HUES48 (cell line): ENCODE measurements at regions not wholly inside any gene's neighbourhood (a gene's known extent, or its start where the extent isn't known, plus 50 kb on each side); places are given as distances from the start of the nearest gene placed in this dataset.
"Not testable (repeated sequence)": the region's sequence is repeated elsewhere in the genome, so short reads cannot be mapped to it uniquely, and the experiment has no call there.

Experiments
- H3K27ac ChIP-seq: one replicate; pipeline ENCODE4 v1.7.0; 2013; ENCODE audit warnings: low read depth, low read length, inconsistent platforms
- H3K27me3 ChIP-seq: 2 replicates; pipeline ENCODE4 v1.6.1; 2013; ENCODE audit warnings: mild to moderate bottlenecking, low read length; ENCODE audit not compliant: control insufficient read depth, insufficient read depth
- H3K36me3 ChIP-seq: 2 replicates; pipeline ENCODE4 v1.6.1; 2013; ENCODE audit warnings: low read length; ENCODE audit not compliant: control insufficient read depth, insufficient read depth
- H3K4me1 ChIP-seq: 2 replicates; pipeline ENCODE4 v1.6.1; 2013; ENCODE audit warnings: mild to moderate bottlenecking, low read length; ENCODE audit not compliant: control insufficient read depth, insufficient read depth
- H3K4me3 ChIP-seq: 2 replicates; pipeline ENCODE4 v1.5.1; 2013; ENCODE audit warnings: mild to moderate bottlenecking, low read depth, low read length
- H3K9ac ChIP-seq: 2 replicates; pipeline ENCODE4 v1.6.1; 2013; ENCODE audit warnings: mild to moderate bottlenecking, low read depth, low read length, moderate library complexity
- H3K9me3 ChIP-seq: 2 replicates; pipeline ENCODE4 v1.6.1; 2013; ENCODE audit warnings: low read length; ENCODE audit not compliant: control insufficient read depth, insufficient read depth

- H3K4me3 ChIP-seq: no peak overlapping the region
- no peaks in the 10 kb centered on the region for H3K36me3 ChIP-seq
- no peak overlapping the region for H3K9ac ChIP-seq
- H3K27me3 ChIP-seq: no peaks in the 10 kb centered on the region
- no peak overlapping the region for H3K27ac ChIP-seq
- H3K4me1 ChIP-seq: no peaks in the 10 kb centered on the region
- H3K9me3 ChIP-seq: no peaks in the 10 kb centered on the region
Observed at GRCh38 chr22:25395915-25396314, 168.6 kb upstream of the GRK3 start.

DNA sequence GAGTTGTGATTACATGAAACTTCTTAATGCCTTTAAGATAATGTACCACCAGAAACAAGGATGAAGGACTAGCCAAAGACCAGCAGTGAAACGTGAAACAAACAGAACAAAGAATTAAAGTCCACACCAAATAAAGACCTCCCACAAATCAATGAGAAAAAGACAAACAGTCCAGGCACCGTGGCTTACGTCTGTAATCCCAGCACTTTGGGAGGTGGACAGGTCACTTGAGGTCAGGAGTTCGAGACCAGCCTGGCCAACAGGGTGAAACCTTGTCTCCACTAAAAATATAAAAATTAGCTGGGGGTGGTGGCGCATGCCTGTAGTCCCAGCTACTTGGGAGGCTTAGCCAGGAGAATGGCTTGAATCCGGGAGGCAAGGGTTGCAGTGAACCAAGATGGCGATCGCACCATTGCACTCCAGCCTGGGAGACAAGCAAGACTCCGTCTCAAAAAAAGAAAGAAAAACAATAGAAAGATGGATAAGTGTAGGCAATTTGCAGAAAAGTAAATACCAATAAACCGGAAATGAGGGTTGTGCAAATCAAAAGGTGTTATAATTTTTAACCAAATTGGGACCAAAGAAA lies 167.8 kb upstream of the GRK3 start:
- Histone ChIP-seq H3K4me3 (no peak overlapping the region), H3K27me3 (no peaks in the 10 kb centered on the region), H3K27ac (no peak overlapping the region), H3K4me1 (no peaks in the 10 kb centered on the region), H3K36me3 (no peaks in the 10 kb centered on the region), H3K9ac (no peak overlapping the region), H3K9me3 (no peaks in the 10 kb centered on the region)

DNA sequence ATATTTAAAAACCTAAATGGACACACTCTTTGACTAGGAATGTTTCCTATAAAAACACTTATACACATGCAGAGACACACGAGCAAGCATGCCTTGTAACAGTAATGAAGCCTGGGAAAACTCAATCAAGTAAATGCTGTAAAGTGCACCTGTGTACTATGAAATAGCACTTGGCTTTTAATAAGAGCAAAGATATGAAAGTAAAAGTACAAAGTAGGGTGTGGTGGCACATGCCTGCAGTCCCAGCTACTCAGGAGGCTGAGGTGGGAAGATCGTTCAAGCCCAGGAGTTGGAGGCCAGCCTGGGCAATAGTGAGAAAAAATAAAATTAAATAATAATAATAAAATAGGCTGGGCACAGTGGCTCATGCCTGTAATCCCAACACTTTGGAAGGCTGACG lies 166.9 kb upstream of the GRK3 start:
- H3K27ac ChIP-seq: no peak overlapping the region

DNA sequence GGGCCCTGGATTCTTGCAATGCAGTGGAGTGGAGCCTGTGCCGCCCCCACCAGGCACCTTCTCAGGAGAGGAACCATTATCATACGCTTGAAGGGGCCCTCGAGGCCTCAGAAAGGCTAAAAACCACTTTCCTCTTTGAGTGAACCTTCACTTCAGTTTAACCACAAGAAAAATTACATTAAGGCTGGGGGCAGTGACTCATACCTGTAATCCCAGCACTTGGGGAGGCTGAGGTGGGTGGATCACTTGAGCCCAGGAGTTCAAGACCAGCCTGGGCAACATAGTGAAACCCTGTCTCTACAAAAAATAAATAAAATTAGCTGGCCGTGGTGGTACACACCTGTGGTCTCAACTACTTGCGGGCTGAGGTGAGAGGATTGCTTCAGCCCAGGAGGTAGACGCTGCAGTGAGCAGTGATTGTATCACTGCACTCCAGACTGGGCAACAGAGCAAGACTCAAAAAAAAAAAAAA lies 165.8 kb upstream of the GRK3 start:
- H3K36me3 ChIP-seq, H3K27ac ChIP-seq, H3K4me3 ChIP-seq, H3K9ac ChIP-seq, H3K9me3 ChIP-seq, H3K27me3 ChIP-seq: not testable (repeated sequence)
- H3K4me1 ChIP-seq: peaks cover 14% of the 10 kb centered on the region

More for the DNA sequence above, 166.9 kb upstream of the GRK3 start:
- Histone ChIP-seq H3K4me1 (peaks cover 4% of the 10 kb centered on the region; the same call in 1 of the 2 replicates), H3K9ac (no peak overlapping the region), H3K27me3 (no peaks in the 10 kb centered on the region), H3K9me3 (no peaks in the 10 kb centered on the region), H3K4me3 (no peak overlapping the region), H3K36me3 (no peaks in the 10 kb centered on the region)

DNA sequence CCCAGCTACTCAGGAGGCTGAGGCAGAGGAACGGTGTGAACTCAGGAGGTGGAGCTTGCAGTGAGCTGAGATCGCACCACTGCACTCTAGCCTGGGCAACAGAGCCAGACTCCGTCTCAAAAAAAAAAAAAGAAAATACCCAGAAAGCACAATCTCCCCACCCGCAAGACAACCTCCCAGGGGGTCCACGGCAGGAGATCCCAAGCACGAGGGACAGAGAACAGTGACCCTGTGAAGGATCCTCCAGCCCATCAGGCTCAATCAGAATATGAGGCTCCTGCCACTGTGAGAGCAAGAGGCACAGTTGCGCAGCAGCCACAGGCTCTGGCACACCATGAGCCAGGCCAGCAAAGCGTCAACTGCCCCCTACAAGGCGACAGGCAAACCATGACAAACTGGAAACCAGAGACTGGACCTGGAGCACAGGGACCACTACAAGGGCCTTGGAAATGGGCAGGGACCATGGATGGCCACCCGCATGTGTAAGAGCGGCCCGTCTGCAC lies 164.8 kb upstream of the GRK3 start:
- H3K4me1 ChIP-seq: peaks cover 21% of the 10 kb centered on the region
- no peaks in the 10 kb centered on the region for H3K36me3 ChIP-seq

DNA sequence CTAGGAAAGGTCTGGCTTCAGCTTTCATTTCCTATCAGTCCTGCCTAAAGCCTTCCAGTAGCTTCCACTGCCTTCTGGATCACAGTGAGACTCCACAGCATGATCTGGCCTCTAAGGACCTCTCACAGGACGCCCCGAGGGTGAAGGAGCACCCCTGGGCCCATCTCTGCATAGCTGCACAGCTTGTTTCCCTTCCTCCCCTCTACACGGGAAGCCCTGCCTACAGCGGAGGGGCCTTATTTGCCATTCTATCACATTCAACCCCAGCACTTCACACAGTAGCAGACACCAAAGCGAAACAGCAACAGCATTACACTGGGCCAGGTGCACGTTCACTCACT lies 162.3 kb upstream of the GRK3 start:
- peaks cover 32% of the 10 kb centered on the region for H3K4me1 ChIP-seq
- no peak overlapping the region for H3K4me3 ChIP-seq
- H3K27ac ChIP-seq: no peak overlapping the region
- peaks cover 4% of the 10 kb centered on the region; the same call in 1 of the 2 replicates for H3K27me3 ChIP-seq
- H3K9me3 ChIP-seq: no peaks in the 10 kb centered on the region
- H3K9ac ChIP-seq: no peak overlapping the region
- no peaks in the 10 kb centered on the region for H3K36me3 ChIP-seq

More for the DNA sequence above, 164.8 kb upstream of the GRK3 start:
- H3K27me3 ChIP-seq: no peaks in the 10 kb centered on the region
- H3K4me3 ChIP-seq: no peak overlapping the region
- no peak overlapping the region for H3K9ac ChIP-seq
- H3K27ac ChIP-seq: no peak overlapping the region
- H3K9me3 ChIP-seq: no peaks in the 10 kb centered on the region

DNA sequence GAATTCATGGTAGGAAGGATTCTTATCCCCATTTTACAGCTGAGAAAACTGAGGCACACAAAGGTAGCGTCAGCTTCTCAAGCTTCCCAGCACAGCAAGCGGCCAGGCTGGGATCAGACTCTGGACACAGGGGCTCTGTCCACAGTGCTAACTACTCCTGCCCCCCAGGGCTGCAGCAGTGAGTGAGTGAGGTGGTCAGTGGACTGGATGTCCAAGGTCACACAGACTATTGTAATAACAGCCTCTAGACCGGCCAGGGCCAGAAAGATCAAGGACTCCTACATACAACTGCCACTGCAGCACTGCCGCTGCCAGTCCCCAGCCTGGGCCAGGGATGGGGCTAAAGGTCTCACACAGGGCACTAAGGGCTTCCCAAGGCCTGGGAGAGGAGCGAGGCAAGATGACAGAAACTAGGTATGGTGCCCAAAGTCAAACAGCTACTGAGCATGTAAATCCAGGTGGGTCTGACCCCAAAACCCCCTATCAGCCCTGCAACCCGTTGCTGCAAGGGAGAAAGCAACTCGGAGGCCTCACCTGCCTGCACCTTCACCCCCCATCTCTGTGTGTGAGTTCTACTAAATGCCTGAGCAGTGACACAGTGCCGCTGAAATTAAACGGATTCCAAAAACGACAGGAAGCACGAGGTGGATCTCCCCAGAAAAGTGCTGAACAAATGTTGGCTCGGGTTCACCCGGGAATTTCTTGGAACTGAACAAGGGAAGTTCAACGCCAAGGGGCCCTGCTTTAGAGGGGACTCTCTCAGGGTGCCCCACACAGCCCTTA lies 161.8 kb upstream of the GRK3 start:
- peaks cover 36% of the 10 kb centered on the region for H3K4me1 ChIP-seq
- H3K9me3 ChIP-seq: no peaks in the 10 kb centered on the region
- peaks cover 4% of the 10 kb centered on the region; the same call in 1 of the 2 replicates for H3K27me3 ChIP-seq
- 0 out of 2 replicates have a peak overlapping the region, but pooled peaks have one; percentile 73 for H3K4me3 ChIP-seq
- H3K9ac ChIP-seq: no peak overlapping the region
- peak overlapping the region; percentile 50 for H3K27ac ChIP-seq
- H3K36me3 ChIP-seq: no peaks in the 10 kb centered on the region

DNA sequence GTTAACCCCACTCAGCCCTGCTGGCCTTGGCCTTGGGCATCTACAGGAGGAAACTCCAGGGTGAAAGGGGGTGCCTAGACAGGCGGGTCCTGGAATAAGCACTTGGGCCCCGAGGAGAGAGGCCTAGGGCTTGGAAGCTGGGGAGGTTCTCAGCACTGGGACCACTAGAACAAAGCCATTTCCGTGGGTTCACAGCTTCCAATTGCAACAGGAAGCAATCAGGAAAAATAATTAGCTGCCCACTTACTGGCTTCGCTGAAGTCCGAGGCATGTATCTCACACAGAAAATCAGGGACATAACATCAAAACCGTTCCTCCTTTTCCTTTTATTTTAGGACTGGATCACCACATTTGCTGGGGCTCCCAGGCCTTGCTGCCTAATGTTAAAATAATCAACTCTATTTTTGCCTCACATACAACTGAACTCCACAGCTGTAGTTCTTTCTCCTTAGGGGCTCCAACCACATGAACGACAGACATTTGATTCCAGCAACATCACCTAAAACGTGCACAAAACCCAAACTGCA lies 161.1 kb upstream of the GRK3 start:
- peaks cover 4% of the 10 kb centered on the region; the same call in 1 of the 2 replicates for H3K27me3 ChIP-seq
- no peaks in the 10 kb centered on the region for H3K36me3 ChIP-seq
- no peaks in the 10 kb centered on the region for H3K9me3 ChIP-seq
- H3K9ac ChIP-seq: peak overlapping the region; percentile 56; the same call in 1 of the 2 replicates
- H3K27ac ChIP-seq: peak overlapping the region; percentile 58
- peaks cover 40% of the 10 kb centered on the region for H3K4me1 ChIP-seq
- peak overlapping the region; percentile 73 for H3K4me3 ChIP-seq

DNA sequence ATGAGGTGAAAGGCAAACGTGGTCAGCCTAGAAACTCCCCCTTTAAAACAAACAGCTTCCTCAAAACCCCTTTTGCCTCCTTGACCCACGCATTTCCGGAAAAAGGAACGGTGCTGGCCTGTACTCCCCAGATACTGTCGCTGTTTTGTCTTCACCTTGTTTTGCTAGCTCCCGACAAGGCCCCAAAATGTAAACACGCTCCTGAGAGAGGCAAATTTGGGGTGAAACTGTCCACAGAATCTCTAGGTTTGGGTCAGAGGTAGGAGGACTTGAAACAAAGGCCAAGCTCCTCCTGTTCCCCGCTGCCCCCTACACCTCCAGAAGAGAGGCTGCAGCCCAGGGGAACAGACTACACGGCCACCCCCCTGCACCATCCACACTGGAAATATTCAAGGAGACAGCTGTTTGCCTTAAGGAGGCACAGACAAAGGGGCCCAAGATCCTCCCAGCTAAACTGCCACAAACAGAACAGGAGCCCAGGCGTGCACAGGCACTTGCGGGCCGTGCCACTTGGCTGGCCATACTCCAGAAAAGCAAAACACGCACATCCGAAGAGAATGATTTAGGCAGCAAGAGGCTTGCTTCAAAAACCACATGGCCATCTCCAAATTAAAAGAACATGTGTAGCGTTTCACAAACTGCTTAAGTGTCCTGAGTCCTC lies 160.5 kb upstream of the GRK3 start:
- Histone ChIP-seq H3K9ac (peak overlapping the region; percentile 56), H3K4me1 (peaks cover 40% of the 10 kb centered on the region), H3K9me3 (no peaks in the 10 kb centered on the region), H3K4me3 (peak overlapping the region; percentile 73), H3K27me3 (peaks cover 4% of the 10 kb centered on the region; the same call in 1 of the 2 replicates), H3K27ac (peak overlapping the region; percentile 58), H3K36me3 (no peaks in the 10 kb centered on the region)

- H3K9me3 ChIP-seq: no peaks in the 10 kb centered on the region
- no peaks in the 10 kb centered on the region for H3K36me3 ChIP-seq
- no peak overlapping the region for H3K27ac ChIP-seq
- H3K4me3 ChIP-seq: peak overlapping the region; percentile 73
- peaks cover 40% of the 10 kb centered on the region for H3K4me1 ChIP-seq
- H3K9ac ChIP-seq: peak overlapping the region; percentile 56; the same call in 1 of the 2 replicates
- H3K27me3 ChIP-seq: peaks cover 4% of the 10 kb centered on the region; the same call in 1 of the 2 replicates
Observed at GRCh38 chr22:25404556-25404927, 159.9 kb upstream of the GRK3 start.
